ENCODE measurements at regions not wholly inside any gene's neighbourhood (a gene's known extent, or its start where the extent isn't known, plus 50 kb on each side); places are given as distances from the start of the nearest gene placed in this dataset.

- DNase-seq (ENCODE audit: low spot score), result peak; percentile 90
These were observed 53.3 kb upstream of the AMOTL2 start for GRCh38 chr3:134427400-134428111.

DNA sequence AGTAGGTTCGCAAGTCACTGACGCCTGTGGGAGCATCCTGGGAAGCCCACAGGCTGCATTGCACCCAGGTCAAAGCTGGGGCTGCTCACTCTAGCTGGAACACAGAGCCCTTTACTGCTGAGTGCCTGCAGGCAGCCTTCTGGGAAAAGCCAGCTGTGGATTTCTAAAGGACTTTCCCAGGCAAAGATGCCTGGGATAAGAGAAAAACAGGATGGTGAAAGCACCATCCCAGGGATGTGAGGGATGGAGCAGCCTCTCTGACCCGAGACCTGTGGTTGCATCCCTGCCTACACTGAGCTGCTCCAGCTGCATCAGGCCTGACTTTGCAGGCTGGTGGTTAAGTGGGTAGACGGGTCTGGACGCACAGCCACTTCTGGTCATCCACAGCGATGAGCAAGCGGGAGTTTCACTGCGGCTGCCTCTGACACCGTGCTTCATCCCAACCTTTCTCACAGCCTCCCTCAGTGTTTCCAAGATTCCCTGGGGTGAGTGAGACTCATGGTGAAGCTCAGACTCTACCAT is 52.5 kb upstream of the AMOTL2 start:
- DNase-seq (ENCODE audit: low spot score), result no peak

GRCh38 chr3:134425943-134426342 is 51.7 kb upstream of the AMOTL2 start:
- no peak for DNase-seq (ENCODE audit: low spot score)
